HL-60 (cell line): ENCODE measurements at regions not wholly inside any gene's neighbourhood (a gene's known extent, or its start where the extent isn't known, plus 50 kb on each side); places are given as distances from the start of the nearest gene placed in this dataset.

Experiments
- DNase-seq, 2 experiments: peaks; one replicate each; pipeline ENCODE4 v3.0.0-alpha.2; 2010 to 2020; ENCODE audit warnings: low read depth in 1 of 2, low spot score in 1 of 2
- H3K27ac ChIP-seq: fragments of 250-450 bp; sonication (Bioruptor Pico); replicated peaks from 2 replicates; pipeline ENCODE4 v1.5.1; 2020; ENCODE audit warnings: mild to moderate bottlenecking, moderate library complexity
- H3K27me3 ChIP-seq: fragments of 250-450 bp; sonication (Bioruptor Pico); 2 replicates; pipeline ENCODE4 v1.5.1; 2021; ENCODE audit warnings: mild to moderate bottlenecking, moderate library complexity; ENCODE audit not compliant: insufficient read depth, poor library complexity, severe bottlenecking
- H3K4me3 ChIP-seq: replicated peaks from 2 replicates; pipeline ENCODE4 v1.5.1; 2011; ENCODE audit warnings: mild to moderate bottlenecking, control low read depth, low read length; ENCODE audit not compliant: insufficient read depth
- CTCF ChIP-seq: IDR thresholded peaks from one replicate; pipeline ENCODE4 v1.5.1; 2011; ENCODE audit warnings: low read length, control low read depth, inconsistent platforms; ENCODE audit not compliant: insufficient read depth
- GABPA ChIP-seq: IDR thresholded peaks from 2 replicates; pipeline ENCODE4 v1.6.1; 2012; ENCODE audit warnings: low read depth
- POLR2AphosphoS5 ChIP-seq: IDR thresholded peaks from 2 replicates; pipeline ENCODE4 v1.6.1; 2012; ENCODE audit warnings: low read depth
- SPI1 ChIP-seq: IDR thresholded peaks from 2 replicates; pipeline ENCODE4 v1.6.1; 2012; ENCODE audit warnings: low read depth, mild to moderate bottlenecking, borderline replicate concordance
- TF ChIP-seq, protein P1 (sequence below): IDR thresholded peaks from 2 replicates; pipeline ENCODE4 v1.6.1; 2012; ENCODE audit warnings: low read depth; ENCODE audit not compliant: insufficient replicate concordance

DNA sequence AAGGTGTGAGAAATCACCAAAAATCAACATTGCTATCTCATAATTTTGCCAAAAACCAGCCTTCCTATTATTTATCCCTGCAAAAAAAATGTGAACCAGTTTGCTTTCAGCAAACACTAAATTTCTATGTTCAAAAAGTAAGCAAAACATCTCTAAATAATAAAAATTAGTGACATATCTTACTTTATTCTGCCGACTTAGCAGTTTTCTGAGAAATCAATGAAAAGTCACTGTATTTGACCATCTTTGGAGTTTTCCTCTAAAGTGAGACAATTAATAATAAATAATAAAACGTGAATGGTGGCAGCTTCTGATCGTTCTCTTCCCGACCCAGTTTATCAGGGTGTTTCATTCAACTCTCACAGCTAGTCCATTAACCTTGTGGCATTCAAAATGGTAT, 158.6 kb upstream of the TARS1 start:
- Histone ChIP-seq H3K4me3 (no peak overlapping the region), H3K27ac (no peak overlapping the region), H3K27me3 (no peaks in the 10 kb centered on the region)
- no peak for DNase-seq
- no peak for TF ChIP-seq CTCF
- TF ChIP-seq, protein P1, sequence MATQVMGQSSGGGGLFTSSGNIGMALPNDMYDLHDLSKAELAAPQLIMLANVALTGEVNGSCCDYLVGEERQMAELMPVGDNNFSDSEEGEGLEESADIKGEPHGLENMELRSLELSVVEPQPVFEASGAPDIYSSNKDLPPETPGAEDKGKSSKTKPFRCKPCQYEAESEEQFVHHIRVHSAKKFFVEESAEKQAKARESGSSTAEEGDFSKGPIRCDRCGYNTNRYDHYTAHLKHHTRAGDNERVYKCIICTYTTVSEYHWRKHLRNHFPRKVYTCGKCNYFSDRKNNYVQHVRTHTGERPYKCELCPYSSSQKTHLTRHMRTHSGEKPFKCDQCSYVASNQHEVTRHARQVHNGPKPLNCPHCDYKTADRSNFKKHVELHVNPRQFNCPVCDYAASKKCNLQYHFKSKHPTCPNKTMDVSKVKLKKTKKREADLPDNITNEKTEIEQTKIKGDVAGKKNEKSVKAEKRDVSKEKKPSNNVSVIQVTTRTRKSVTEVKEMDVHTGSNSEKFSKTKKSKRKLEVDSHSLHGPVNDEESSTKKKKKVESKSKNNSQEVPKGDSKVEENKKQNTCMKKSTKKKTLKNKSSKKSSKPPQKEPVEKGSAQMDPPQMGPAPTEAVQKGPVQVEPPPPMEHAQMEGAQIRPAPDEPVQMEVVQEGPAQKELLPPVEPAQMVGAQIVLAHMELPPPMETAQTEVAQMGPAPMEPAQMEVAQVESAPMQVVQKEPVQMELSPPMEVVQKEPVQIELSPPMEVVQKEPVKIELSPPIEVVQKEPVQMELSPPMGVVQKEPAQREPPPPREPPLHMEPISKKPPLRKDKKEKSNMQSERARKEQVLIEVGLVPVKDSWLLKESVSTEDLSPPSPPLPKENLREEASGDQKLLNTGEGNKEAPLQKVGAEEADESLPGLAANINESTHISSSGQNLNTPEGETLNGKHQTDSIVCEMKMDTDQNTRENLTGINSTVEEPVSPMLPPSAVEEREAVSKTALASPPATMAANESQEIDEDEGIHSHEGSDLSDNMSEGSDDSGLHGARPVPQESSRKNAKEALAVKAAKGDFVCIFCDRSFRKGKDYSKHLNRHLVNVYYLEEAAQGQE = no peak
- no peak for TF ChIP-seq POLR2AphosphoS5
- no peak for TF ChIP-seq GABPA
- no peak for TF ChIP-seq SPI1

- DNase-seq = no peak
- no peak overlapping the region for H3K27ac ChIP-seq
- no peak overlapping the region for H3K4me3 ChIP-seq
- no peaks in the 10 kb centered on the region for H3K27me3 ChIP-seq
- TF ChIP-seq SPI1 (no peak), CTCF (no peak), POLR2AphosphoS5 (no peak), GABPA (no peak)
- TF ChIP-seq, protein P1 = no peak
These were observed 158.1 kb upstream of the TARS1 start for GRCh38 chr5:33282696-33283095.

GRCh38 chr5:33283243-33283642, 157.5 kb upstream of the TARS1 start:
- no peak for TF ChIP-seq GABPA
- Histone ChIP-seq H3K4me3 (no peak overlapping the region), H3K27ac (no peak overlapping the region), H3K27me3 (no peaks in the 10 kb centered on the region)
- DNase-seq = no peak

GRCh38 chr5:33284681-33285080, 156.1 kb upstream of the TARS1 start:
- TF ChIP-seq CTCF = no peak
- TF ChIP-seq POLR2AphosphoS5 = no peak
- no peak for TF ChIP-seq SPI1
- TF ChIP-seq GABPA = no peak
- TF ChIP-seq, protein P1 = no peak
- Histone ChIP-seq H3K27ac (no peak overlapping the region), H3K4me3 (no peak overlapping the region), H3K27me3 (no peaks in the 10 kb centered on the region)
- no peak for DNase-seq
